K562 (cell line): ENCODE measurements at regions not wholly inside any gene's neighbourhood (a gene's known extent, or its start where the extent isn't known, plus 50 kb on each side); places are given as distances from the start of the nearest gene placed in this dataset.
A peak's percentile ranks its signal among the peaks of the same experiment; 100 is the strongest.

Experiments used
- ATAC-seq: fragments of 200-7000 bp; cut with Tn5 transposase; 3 replicates; pipeline ENCODE4 v1.9.1; 2020; ENCODE audit warnings: moderate library complexity
- BruUV-seq: library from RNA; stranded (reverse); fragments of 400-500 nt; replicated peaks from 2 replicates; lab custom pipeline; 2021; lab: Mats Ljungman, UMichigan
- CTCF ChIA-PET: fragments of 300-600 bp; formaldehyde crosslinking; extraction: SDS; loops from one replicate; lab custom pipeline; 2021; ENCODE audit warnings: low intra/inter-chr PET ratio; lab: Yijun Ruan, JAX
- POLR2A ChIA-PET: fragments of 300-600, 350-650 bp; sonication (Branson Sonifier 250); formaldehyde crosslinking; extraction: SDS; loops from one replicate; lab custom pipeline; 2021; ENCODE audit warnings: antibody characterized with exemption, inconsistent platforms; lab: Yijun Ruan, JAX
- DNase-seq, 4 experiments: peaks; one replicate each; pipeline versions ENCODE4 v3.0.0 to v3.0.0-alpha.2; 2011 to 2018; ENCODE audit warnings: low spot score in 3 of 4, mixed read lengths in 3 of 4; ENCODE audit errors: extremely low read depth in 1 of 4
- FAIRE-seq: peaks from 2 replicates; lab custom pipeline; 2011; peaks lifted over from hg19 to GRCh38; lab: Jason Lieb, UNC
- H2AFZ ChIP-seq: 2 replicates; pipeline ENCODE4 v1.6.0; 2011; ENCODE audit warnings: low read depth, low read length, control low read depth, inconsistent platforms
- H3K27ac ChIP-seq: fragments of 200-600 bp; 3 replicates; pipeline ENCODE4 v1.8.0; 2011; ENCODE audit warnings: low read depth, mild to moderate bottlenecking, control low read depth, inconsistent platforms, low read length, moderate library complexity, mixed read lengths; ENCODE audit errors: extremely low read depth
- H3K27me3 ChIP-seq, 2 experiments: fragments of 300-600 bp in 1 of 2; 2 replicates in 1 of 2; 3 replicates in 1 of 2; pipeline versions ENCODE4 v1.6.0 to v1.8.0; 2011; ENCODE audit warnings: inconsistent platforms in 2 of 2, low read length in 2 of 2, mild to moderate bottlenecking in 1 of 2, mixed read lengths in 1 of 2, moderate library complexity in 1 of 2; ENCODE audit not compliant: control insufficient read depth in 2 of 2, insufficient read depth in 2 of 2
- H3K36me3 ChIP-seq: fragments of 300-600 bp; 3 replicates; pipeline ENCODE4 v1.8.0; 2011; ENCODE audit warnings: mild to moderate bottlenecking, low read length, inconsistent platforms; ENCODE audit not compliant: control insufficient read depth, insufficient read depth
- H3K4me1 ChIP-seq, 2 experiments: fragments of 200-600 bp in 1 of 2; replicated peaks in 1 of 2; 2 replicates in 1 of 2; 3 replicates in 1 of 2; pipeline versions ENCODE4 v1.5.1 to v1.8.0; 2011; ENCODE audit warnings: inconsistent platforms in 2 of 2, low read length in 2 of 2, mild to moderate bottlenecking in 1 of 2, mixed read lengths in 1 of 2, moderate library complexity in 1 of 2; ENCODE audit not compliant: control insufficient read depth in 2 of 2, insufficient read depth in 2 of 2
- H3K4me2 ChIP-seq: 2 replicates; pipeline ENCODE4 v1.6.1; 2011; ENCODE audit warnings: low read length, control low read depth, inconsistent platforms, mixed read lengths; ENCODE audit not compliant: insufficient read depth
- H3K4me3 ChIP-seq: fragments of 200-600 bp; sonication (generic), shearing (Covaris generic); 2 replicates; pipeline ENCODE4 v1.5.1; 2016; ENCODE audit warnings: control low read depth, inconsistent platforms
- H3K79me2 ChIP-seq: fragments of 200-600 bp; 3 replicates; pipeline ENCODE4 v1.8.0; 2011; ENCODE audit warnings: low read length, inconsistent platforms; ENCODE audit not compliant: control insufficient read depth, insufficient read depth
- H3K9ac ChIP-seq, 2 experiments: 2 replicates each; pipeline versions ENCODE4 v1.6.0 to v1.6.1; 2011; ENCODE audit warnings: low read depth in 2 of 2, low read length in 2 of 2, control low read depth in 1 of 2, inconsistent platforms in 1 of 2, mild to moderate bottlenecking in 1 of 2, mixed read lengths in 1 of 2; ENCODE audit not compliant: insufficient read depth in 1 of 2
- H3K9me1 ChIP-seq: one replicate; pipeline ENCODE4 v1.6.0; 2011; ENCODE audit warnings: inconsistent platforms, mild to moderate bottlenecking, low read length, moderate library complexity; ENCODE audit not compliant: control insufficient read depth, insufficient read depth
- H3K9me3 ChIP-seq: replicated peaks from 2 replicates; pipeline ENCODE4 v1.5.1; 2011; ENCODE audit warnings: low read depth, low read length, inconsistent platforms; ENCODE audit not compliant: control insufficient read depth, insufficient read depth
- H4K20me1 ChIP-seq: replicated peaks from 2 replicates; pipeline ENCODE4 v1.6.1; 2011; ENCODE audit warnings: low read length, inconsistent platforms, mixed read lengths; ENCODE audit not compliant: control insufficient read depth, insufficient read depth
- RFX5 ChIP-seq: IDR thresholded peaks from 2 replicates; pipeline ENCODE4 v1.6.1; 2011; ENCODE audit warnings: low read depth, mild to moderate bottlenecking, improper control_type of control experiment, low read length
- SP1 ChIP-seq: sonication (generic); formaldehyde crosslinking; IDR thresholded peaks from 2 replicates; pipeline ENCODE4 v1.8.1; 2022; ENCODE audit warnings: mild to moderate bottlenecking, missing genetic modification reagents
- ZNF696 ChIP-seq: fragments of 250-450 bp; sonication (Bioruptor Pico); conservative IDR thresholded peaks from 2 replicates; pipeline ENCODE4 v1.4.0; 2020; ENCODE audit warnings: mild to moderate bottlenecking, moderate library complexity
- ZNF766 ChIP-seq: fragments of 200-800 bp; sonication (Bioruptor generic); conservative IDR thresholded peaks from 2 replicates; pipeline ENCODE4 v1.6.1; 2016; ENCODE audit warnings: missing genetic modification characterization, missing compliant biosample characterization
- WGBS: fragments of 100-300 bp; shearing (Covaris generic); methylation state at CpG from one replicate; pipeline ENCODE4 v1.1.6; 2016; ENCODE audit warnings: low coverage, mixed read lengths; ENCODE audit not compliant: insufficient coverage; ENCODE audit errors: missing lambda C conversion rate; 5-methylcytosine and 5-hydroxymethylcytosine counted together
- in situ Hi-C: fragments of 300-500 bp; cut with MboI; formaldehyde crosslinking; loops from 4 replicates; pipeline ENCODE4 v1.15.0; 2018; ENCODE audit warnings: inconsistent platforms, mixed read lengths
- intact Hi-C: fragments of 100-400 bp; cut with micrococcal nuclease; formaldehyde crosslinking; loops from 2 replicates; pipeline ENCODE4 v1.14.2; 2022
- TF ChIP-seq, protein P1 (sequence below): fragments of 250-450 bp; sonication (Bioruptor Pico); IDR thresholded peaks from 2 replicates; pipeline ENCODE4 v1.5.1; 2021; ENCODE audit warnings: mild to moderate bottlenecking
- TF ChIP-seq, protein P2 (sequence below): fragments of 450-650 bp; IDR thresholded peaks from 2 replicates; pipeline ENCODE4 v1.6.1; 2017; ENCODE audit warnings: antibody characterized with exemption
- TF ChIP-seq, protein P3 (sequence below): sonication (generic); formaldehyde crosslinking; IDR thresholded peaks from 2 replicates; pipeline ENCODE4 v1.8.1; 2023; ENCODE audit warnings: mild to moderate bottlenecking, missing genetic modification reagents

DNA sequence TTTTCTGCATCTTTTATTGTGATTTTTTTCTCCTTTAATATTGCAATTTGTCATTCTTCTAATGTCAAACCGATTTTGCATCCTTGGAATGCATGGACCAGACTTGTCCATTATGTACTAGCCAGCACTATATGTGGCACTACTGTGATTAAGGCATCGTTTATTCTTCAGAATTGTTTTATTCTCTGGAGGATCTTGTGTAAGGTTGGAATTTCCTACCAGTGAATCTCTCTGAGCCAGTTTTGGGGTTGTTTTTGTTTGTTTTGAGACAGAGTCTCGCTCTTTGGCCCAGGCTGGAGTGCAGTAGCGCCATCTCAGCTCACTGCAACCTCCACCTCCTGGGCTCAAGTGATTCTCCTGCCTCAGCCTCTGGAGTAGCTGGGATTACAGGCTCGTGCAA lies 58.5 kb downstream of the IGLL5 start:
- peaks cover 36% of the 10 kb centered on the region for H4K20me1 ChIP-seq
- H3K4me2 ChIP-seq = no peak overlapping the region
- DNase-seq = no peak
- H3K27ac ChIP-seq = no peak overlapping the region
- no TSS peak for BruUV-seq
- no peak overlapping the region for H3K4me3 ChIP-seq
- H3K36me3 ChIP-seq = no peaks in the 10 kb centered on the region
- POLR2A ChIA-PET = interaction anchor here (1.1 to 2.9 kb wide), 2 partner anchors 10 to 14 kb away, joined by 3 to 20 read pairs; no protein-coding TSS in a partner anchor
- no peak for ATAC-seq
- in situ Hi-C loops (loop anchor here (25.0 kb wide), 1 partner anchor 1316 kb away; the partner anchor contains the start of gene SPECC1L), intact Hi-C loops (no loop called here)
- peaks cover 0 to 3% of the 10 kb centered on the region in 2 experiments; a peak in 1 of 5 replicates for H3K4me1 ChIP-seq
- FAIRE-seq = no peak
- WGBS = under 1% methylated on average over 5 of the region's 5 CpGs
- H2AFZ ChIP-seq = no peak overlapping the region
- H3K9ac ChIP-seq = no peak overlapping the region
- no peaks in the 10 kb centered on the region for H3K79me2 ChIP-seq
- H3K9me3 ChIP-seq = no peaks in the 10 kb centered on the region
- CTCF ChIA-PET = interaction anchor here (0.6 to 1.3 kb wide), 2 partner anchors 100 to 183 kb away, joined by 3 to 4 read pairs; no protein-coding TSS in a partner anchor
- peaks cover 19 to 35% of the 10 kb centered on the region in 2 experiments; a peak in 4 of 5 replicates for H3K27me3 ChIP-seq
- H3K9me1 ChIP-seq = peaks cover 13% of the 10 kb centered on the region
- TF ChIP-seq ZNF766 (CRISPR knock-in tag) (no peak), SP1 (CRISPR knock-in tag) (no peak), ZNF696 (no peak), RFX5 (no peak)
- TF ChIP-seq, protein P1, sequence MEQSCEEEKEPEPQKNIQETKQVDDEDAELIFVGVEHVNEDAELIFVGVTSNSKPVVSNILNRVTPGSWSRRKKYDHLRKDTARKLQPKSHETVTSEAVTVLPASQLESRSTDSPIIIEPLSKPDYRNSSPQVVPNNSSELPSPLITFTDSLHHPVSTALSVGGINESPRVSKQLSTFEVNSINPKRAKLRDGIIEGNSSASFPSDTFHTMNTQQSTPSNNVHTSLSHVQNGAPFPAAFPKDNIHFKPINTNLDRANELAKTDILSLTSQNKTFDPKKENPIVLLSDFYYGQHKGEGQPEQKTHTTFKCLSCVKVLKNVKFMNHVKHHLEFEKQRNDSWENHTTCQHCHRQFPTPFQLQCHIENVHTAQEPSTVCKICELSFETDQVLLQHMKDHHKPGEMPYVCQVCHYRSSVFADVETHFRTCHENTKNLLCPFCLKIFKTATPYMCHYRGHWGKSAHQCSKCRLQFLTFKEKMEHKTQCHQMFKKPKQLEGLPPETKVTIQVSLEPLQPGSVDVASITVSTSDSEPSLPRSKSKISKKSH (CRISPR knock-in tag) = no peak
- TF ChIP-seq, protein P2, sequence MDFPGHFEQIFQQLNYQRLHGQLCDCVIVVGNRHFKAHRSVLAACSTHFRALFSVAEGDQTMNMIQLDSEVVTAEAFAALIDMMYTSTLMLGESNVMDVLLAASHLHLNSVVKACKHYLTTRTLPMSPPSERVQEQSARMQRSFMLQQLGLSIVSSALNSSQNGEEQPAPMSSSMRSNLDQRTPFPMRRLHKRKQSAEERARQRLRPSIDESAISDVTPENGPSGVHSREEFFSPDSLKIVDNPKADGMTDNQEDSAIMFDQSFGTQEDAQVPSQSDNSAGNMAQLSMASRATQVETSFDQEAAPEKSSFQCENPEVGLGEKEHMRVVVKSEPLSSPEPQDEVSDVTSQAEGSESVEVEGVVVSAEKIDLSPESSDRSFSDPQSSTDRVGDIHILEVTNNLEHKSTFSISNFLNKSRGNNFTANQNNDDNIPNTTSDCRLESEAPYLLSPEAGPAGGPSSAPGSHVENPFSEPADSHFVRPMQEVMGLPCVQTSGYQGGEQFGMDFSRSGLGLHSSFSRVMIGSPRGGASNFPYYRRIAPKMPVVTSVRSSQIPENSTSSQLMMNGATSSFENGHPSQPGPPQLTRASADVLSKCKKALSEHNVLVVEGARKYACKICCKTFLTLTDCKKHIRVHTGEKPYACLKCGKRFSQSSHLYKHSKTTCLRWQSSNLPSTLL = no peak
- TF ChIP-seq, protein P3, sequence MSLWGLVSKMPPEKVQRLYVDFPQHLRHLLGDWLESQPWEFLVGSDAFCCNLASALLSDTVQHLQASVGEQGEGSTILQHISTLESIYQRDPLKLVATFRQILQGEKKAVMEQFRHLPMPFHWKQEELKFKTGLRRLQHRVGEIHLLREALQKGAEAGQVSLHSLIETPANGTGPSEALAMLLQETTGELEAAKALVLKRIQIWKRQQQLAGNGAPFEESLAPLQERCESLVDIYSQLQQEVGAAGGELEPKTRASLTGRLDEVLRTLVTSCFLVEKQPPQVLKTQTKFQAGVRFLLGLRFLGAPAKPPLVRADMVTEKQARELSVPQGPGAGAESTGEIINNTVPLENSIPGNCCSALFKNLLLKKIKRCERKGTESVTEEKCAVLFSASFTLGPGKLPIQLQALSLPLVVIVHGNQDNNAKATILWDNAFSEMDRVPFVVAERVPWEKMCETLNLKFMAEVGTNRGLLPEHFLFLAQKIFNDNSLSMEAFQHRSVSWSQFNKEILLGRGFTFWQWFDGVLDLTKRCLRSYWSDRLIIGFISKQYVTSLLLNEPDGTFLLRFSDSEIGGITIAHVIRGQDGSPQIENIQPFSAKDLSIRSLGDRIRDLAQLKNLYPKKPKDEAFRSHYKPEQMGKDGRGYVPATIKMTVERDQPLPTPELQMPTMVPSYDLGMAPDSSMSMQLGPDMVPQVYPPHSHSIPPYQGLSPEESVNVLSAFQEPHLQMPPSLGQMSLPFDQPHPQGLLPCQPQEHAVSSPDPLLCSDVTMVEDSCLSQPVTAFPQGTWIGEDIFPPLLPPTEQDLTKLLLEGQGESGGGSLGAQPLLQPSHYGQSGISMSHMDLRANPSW (CRISPR knock-in tag) = 0 out of 2 replicates have a peak, but pooled peaks have one; percentile 16
